ENCODE measurements at regions not wholly inside any gene's neighbourhood (a gene's known extent, or its start where the extent isn't known, plus 50 kb on each side); places are given as distances from the start of the nearest gene placed in this dataset.
"Not testable (repeated sequence)": the region's sequence is repeated elsewhere in the genome, so short reads cannot be mapped to it uniquely, and the experiment has no call there.

DNA sequence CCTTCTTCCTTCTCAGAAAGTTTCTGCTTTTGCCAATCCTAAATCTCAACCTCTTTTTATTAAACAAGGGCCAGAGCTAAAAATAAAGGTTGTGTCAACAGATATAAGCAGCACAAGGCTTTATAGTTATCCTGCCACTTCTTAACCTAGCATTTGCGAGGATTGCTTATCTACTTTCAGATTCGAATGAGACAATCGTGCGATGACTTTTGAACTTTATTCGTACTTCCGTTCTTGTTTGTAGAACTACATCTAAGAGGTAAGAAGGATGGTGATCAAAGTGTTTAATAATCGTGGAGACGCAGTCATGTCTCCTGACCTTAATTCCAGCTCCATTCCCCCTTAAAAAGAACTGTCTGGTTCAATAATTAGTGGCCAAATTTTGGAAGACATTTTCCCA is 578.6 kb downstream of the PIK3C3 start:
- no peak for DNase-seq (ENCODE audit: low spot score)
- FAIRE-seq: no peak

DNA sequence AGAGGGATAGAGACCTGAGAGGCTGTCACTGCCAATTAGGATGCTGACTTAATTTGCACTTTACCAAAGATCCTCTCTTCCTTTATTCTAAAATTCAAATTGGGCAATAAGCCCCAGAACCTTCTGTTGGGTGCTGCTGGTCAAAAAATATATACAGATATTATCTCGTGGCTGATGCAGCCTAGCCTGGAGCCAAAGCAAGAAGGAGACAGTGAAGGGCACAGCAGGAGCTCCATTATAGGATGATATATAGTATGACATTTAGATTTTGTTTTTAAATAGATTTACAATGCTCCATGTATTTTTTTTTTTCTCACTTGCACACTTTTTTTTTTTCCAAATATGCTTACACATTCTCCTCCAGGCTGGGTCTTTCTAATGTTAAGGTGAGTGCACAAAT is 579.3 kb downstream of the PIK3C3 start:
- no peak for FAIRE-seq
- DNase-seq (ENCODE audit: low spot score): no peak

GRCh38 chr18:42536442-42536841 is 579.0 kb downstream of the RIT2 start:
- no peak for DNase-seq (ENCODE audit: low spot score)
- no peak for FAIRE-seq

DNA sequence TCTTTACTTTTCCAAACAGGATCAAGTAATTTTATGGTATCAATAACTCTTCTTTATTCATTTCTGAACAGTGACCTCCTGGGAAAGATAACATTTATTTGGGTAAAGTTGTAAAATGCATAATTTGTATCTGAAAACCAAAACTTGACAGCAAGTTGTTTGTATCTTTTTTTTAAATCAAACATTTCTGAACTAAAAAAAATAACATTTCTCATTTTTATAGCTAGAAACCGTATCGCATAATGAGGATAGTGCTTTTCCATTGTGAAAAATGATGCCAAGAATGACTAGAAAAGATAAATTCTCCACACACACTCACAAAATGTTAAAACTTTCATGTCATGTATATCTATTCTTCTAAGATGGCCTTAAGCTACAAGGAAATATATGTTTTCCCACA is 578.2 kb downstream of the RIT2 start:
- no peak for FAIRE-seq
- no peak for DNase-seq (ENCODE audit: low spot score)

DNA sequence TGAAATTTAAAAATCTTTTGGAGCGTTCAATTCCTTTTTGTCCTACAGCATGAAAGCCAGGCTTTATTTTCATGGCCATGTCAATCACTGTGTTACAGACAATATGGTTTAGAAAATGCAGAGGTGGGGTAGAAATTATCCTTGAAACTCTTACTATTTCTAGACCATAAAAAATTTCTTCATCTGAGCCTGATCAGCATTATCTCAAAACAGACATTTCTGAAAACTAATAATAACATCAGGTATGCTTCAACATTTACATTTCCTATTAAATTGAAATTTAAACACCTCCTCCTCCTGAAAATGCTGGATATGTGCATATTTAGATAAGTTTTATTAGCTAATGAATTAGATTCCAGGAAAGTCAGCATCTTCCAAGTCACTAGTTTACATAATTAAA is 570.6 kb downstream of the RIT2 start:
- no peak for DNase-seq (ENCODE audit: low spot score)
- no peak for FAIRE-seq

DNA sequence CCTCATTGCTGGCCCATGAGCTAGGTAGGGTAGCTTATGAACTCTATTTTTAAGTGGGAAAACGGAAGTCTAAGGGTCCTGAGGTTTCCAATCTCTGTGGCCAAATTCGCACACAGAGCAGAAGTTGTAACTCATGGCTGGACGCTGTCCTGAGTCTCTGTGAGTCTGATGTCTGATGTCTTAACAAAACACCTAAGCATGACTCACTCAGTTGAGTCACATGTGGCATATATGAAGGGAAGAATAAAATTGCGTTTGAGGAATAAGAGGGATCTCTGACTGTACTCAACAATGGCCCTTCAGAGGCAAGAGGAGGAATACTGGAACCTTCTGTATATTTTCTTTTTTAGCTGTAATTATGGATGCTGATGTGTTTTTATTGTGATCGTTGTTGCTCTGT is 569.7 kb downstream of the RIT2 start:
- FAIRE-seq: peak; percentile 90
- peak; percentile 83 for DNase-seq (ENCODE audit: low spot score)

DNA sequence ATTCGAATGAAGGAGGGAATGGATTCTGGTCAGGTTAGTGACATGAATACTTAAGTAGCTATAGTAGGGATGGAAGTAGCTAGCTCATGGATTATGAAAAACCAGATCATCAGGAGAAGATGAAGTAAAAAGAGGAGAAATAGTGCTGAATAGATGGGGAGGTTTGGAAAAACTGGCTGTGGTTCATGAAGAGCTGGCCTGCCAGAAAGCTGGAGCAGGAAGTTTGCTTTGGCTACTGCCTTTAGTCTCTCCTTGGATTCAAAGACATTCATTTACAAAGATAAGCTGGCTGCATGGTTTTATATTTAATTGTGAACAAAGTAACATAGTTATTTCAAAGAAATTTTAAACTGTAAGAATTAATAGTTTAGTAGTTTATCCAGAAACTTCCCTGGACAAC is 567.0 kb downstream of the RIT2 start:
- FAIRE-seq (no peak), DNase-seq (ENCODE audit: low spot score) (no peak)

- no peak for FAIRE-seq
- no peak for DNase-seq (ENCODE audit: low spot score)
These were observed 565.9 kb downstream of the RIT2 start for GRCh38 chr18:42549596-42549995.

DNA sequence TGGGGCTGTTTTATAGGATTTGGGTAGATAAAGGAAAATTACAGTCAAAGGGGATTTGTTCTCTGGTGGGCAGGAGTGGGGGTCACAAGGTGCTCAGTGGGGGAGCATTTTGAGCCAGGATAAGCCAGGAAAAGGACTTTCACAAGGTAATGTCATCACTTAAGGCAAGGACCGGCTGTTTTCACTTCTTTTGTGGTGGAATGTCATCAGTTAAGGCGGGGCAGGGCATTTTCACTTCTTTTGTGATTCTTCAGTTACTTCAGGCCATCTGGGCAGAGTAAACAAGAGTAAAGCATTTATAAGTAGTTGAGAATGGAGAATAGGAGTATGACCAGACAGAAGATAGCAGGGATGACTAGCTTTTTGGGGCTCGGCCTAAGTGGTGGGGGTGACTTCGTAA is 562.9 kb downstream of the RIT2 start:
- FAIRE-seq; DNase-seq (ENCODE audit: low spot score): not testable (repeated sequence)

- no peak for DNase-seq (ENCODE audit: low spot score)
- no peak for FAIRE-seq
These were observed 556.3 kb downstream of the RIT2 start for GRCh38 chr18:42559069-42559690.

- FAIRE-seq (no peak), DNase-seq (ENCODE audit: low spot score) (no peak)
These were observed 554.0 kb downstream of the RIT2 start for GRCh38 chr18:42561521-42561920.

GRCh38 chr18:42563995-42564394 is 551.5 kb downstream of the RIT2 start:
- no peak for FAIRE-seq
- no peak for DNase-seq (ENCODE audit: low spot score)

DNA sequence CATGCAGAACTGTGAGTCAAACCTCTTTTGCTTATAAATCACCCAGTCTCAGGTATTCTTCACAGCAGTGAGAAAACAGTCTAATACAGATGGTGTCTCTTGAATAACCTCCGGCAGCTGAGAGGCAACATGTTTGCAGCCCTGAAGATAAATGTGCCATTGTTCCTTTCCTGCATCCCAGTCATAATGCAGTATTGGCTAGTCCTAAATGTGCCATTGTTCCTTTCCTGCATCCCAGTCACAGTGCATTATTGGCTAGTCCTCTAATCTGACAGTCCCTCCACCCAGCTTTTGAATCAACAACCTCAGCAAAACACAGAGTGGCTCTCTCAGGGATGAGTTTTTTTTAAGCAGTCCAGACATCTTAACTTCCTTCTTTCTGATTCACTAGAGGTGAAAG is 550.7 kb downstream of the RIT2 start:
- FAIRE-seq: no peak
- DNase-seq (ENCODE audit: low spot score): no peak

- FAIRE-seq (no peak), DNase-seq (ENCODE audit: low spot score) (no peak)
These were observed 546.7 kb downstream of the RIT2 start for GRCh38 chr18:42568773-42569172.

GRCh38 chr18:42574871-42575270 is 540.6 kb downstream of the RIT2 start:
- no peak for DNase-seq (ENCODE audit: low spot score)
- no peak for FAIRE-seq

- FAIRE-seq: no peak
These were observed 539.4 kb downstream of the RIT2 start for GRCh38 chr18:42576124-42576523.

GRCh38 chr18:42578792-42579191 is 536.7 kb downstream of the RIT2 start:
- FAIRE-seq (no peak), DNase-seq (ENCODE audit: low spot score) (no peak)

More at GRCh38 chr18:42576124-42576523, 539.4 kb downstream of the RIT2 start:
- DNase-seq (ENCODE audit: low spot score): no peak

DNA sequence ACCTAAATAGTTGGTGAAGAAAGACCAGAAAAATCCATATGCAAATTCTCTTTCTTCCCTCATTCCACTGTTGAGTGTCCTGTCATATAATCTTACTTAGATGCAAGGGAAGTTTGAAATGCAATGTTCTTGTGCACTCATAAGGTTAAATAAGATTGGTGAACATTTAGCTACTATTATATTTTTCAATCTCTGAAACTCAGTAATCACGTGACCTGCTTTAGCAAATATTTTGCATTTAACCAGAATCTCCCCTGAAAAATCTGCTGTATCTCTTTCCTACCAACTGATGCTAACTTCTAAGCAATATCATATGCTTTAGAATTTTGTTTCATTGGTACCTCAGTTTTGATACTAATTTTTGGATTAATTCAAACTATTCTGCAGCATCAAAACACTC is 533.2 kb downstream of the RIT2 start:
- FAIRE-seq (no peak), DNase-seq (ENCODE audit: low spot score) (no peak)

GRCh38 chr18:42583283-42583731 is 532.2 kb downstream of the RIT2 start:
- DNase-seq (ENCODE audit: low spot score): no peak
- FAIRE-seq: no peak

- FAIRE-seq: no peak
- DNase-seq (ENCODE audit: low spot score): no peak
These were observed 528.9 kb downstream of the RIT2 start for GRCh38 chr18:42586601-42587000.

DNA sequence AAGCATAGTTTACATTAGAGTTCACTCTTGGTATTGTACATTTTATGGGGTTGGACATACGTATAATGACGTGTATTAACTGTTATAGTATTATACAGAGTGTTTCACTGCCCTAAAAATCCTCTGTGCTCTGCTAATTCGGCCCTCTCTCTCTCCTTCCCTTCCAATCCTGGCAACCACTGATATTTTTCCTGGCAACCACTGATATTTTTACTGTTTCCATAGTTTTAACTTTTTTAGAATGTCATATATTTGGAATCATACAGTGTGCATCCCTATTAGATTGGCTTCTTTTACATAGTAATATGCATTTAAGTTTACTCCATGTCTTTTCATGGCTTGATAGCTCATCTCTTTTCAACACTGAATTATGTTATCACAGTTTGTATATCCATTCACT is 526.7 kb downstream of the RIT2 start:
- DNase-seq (ENCODE audit: low spot score) (no peak), FAIRE-seq (no peak)

GRCh38 chr18:42604820-42605219 is 510.7 kb downstream of the RIT2 start:
- DNase-seq (ENCODE audit: low spot score): no peak
- no peak for FAIRE-seq

DNA sequence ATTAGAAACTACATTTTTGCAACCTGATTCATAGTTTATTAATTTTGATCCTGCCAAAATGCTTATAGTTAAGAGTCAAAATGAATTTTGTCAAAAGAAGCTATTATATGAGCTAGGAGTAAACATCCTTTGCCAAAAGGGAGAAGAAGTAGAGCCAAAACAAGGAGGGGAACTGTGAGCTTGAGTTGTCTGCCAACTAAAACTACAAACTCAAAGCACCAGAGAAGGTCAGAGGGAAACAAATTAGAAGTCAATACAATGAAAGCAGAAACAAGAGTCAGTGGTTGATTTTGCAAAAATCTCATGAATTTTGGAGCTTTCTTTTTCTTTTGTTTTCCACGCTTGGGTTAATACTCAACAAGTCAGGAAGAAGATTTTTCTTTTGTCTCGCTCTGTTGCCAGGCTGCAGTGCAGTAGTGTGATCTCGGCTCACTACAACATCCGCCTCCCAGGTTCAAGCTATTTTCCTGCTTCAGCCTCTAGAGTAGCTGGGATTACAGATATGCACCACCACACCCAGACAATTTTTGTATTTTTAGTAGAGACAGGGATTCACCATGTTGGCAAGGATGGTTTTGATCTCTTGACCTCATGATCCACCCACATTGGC is 508.5 kb downstream of the RIT2 start:
- no peak for FAIRE-seq
- no peak for DNase-seq (ENCODE audit: low spot score)

Data from RCC 7860 (cell line).